CD4-positive, CD25-positive, alpha-beta regulatory T cell (primary cell): ENCODE measurements at regions not wholly inside any gene's neighbourhood (a gene's known extent, or its start where the extent isn't known, plus 50 kb on each side); places are given as distances from the start of the nearest gene placed in this dataset.

Experiments
- ATAC-seq, 2 donors: fragments of 150-1000 bp; cut with Tn5 transposase; one replicate each; pipeline ENCODE4 v1.10.0; 2021; ENCODE audit warnings: low read depth in 2 of 2, moderate number of reproducible peaks in 2 of 2, moderate library complexity in 1 of 2
- DNase-seq, 3 donors: peaks; one replicate each; pipeline versions ENCODE4 v3.0.0 to v3.0.0-alpha.2; 2012 to 2022; ENCODE audit warnings: mixed read lengths in 1 of 3
- H3K27ac ChIP-seq: one replicate; pipeline ENCODE4 v1.7.0; 2013; ENCODE audit warnings: mild to moderate bottlenecking, low read length; ENCODE audit not compliant: insufficient read depth, poor library complexity, severe bottlenecking
- H3K27me3 ChIP-seq: one replicate; pipeline ENCODE4 v1.7.0; 2013; ENCODE audit warnings: low read length; ENCODE audit not compliant: control insufficient read depth, insufficient read depth
- H3K36me3 ChIP-seq: one replicate; pipeline ENCODE4 v1.7.0; 2013; ENCODE audit warnings: mild to moderate bottlenecking, low read length, moderate library complexity; ENCODE audit not compliant: control insufficient read depth, insufficient read depth
- H3K4me1 ChIP-seq: 2 replicates; pipeline ENCODE4 v1.7.0; 2013; ENCODE audit warnings: mild to moderate bottlenecking, low read length; ENCODE audit not compliant: insufficient read depth, control insufficient read depth, poor library complexity, severe bottlenecking
- H3K4me3 ChIP-seq: one replicate; pipeline ENCODE4 v1.7.0; 2013; ENCODE audit warnings: low read depth, mild to moderate bottlenecking, low read length, moderate library complexity
- H3K9me3 ChIP-seq, 2 experiments: 1 replicate in 1 of 2; 2 replicates in 1 of 2; pipeline ENCODE4 v1.7.0; 2013; ENCODE audit warnings: low read length in 2 of 2, mild to moderate bottlenecking in 1 of 2, moderate library complexity in 1 of 2; ENCODE audit not compliant: control insufficient read depth in 2 of 2
- H3K27ac Mint-ChIP-seq, 3 donors: one replicate each; pipeline ENCODE4 v1.8.0; 2020 to 2022; ENCODE audit warnings: mild to moderate bottlenecking in 3 of 3, mixed read lengths in 3 of 3, moderate library complexity in 2 of 3
- H3K27me3 Mint-ChIP-seq: one replicate; pipeline ENCODE4 v1.8.0; 2022; ENCODE audit warnings: mild to moderate bottlenecking, mixed read lengths
- H3K36me3 Mint-ChIP-seq: one replicate; pipeline ENCODE4 v1.8.0; 2020; ENCODE audit warnings: mixed read lengths
- H3K4me1 Mint-ChIP-seq, 4 donors: one replicate each; pipeline ENCODE4 v1.8.0; 2020 to 2022; ENCODE audit warnings: mixed read lengths in 4 of 4, mild to moderate bottlenecking in 1 of 4
- H3K4me3 Mint-ChIP-seq, 4 donors: one replicate each; pipeline ENCODE4 v1.8.0; 2020 to 2022; ENCODE audit warnings: mild to moderate bottlenecking in 4 of 4, mixed read lengths in 4 of 4, moderate library complexity in 3 of 4
- H3K9me3 Mint-ChIP-seq, 7 donors: one replicate each; pipeline ENCODE4 v1.8.0; 2020 to 2022; ENCODE audit warnings: mixed read lengths in 7 of 7, mild to moderate bottlenecking in 3 of 7, moderate library complexity in 2 of 7

GRCh38 chr11:21930408-21930807, 262.5 kb upstream of the ANO5 start:
- Histone ChIP-seq H3K9me3 (no peaks in the 10 kb centered on the region), H3K4me3 (no peak overlapping the region), H3K36me3 (no peaks in the 10 kb centered on the region), H3K4me1 (no peaks in the 10 kb centered on the region), H3K27ac (no peak overlapping the region), H3K27me3 (no peaks in the 10 kb centered on the region)
- ATAC-seq: no peak
- H3K4me1 Mint-ChIP-seq: no peaks in the 10 kb centered on the region
- H3K27me3 Mint-ChIP-seq: no peaks in the 10 kb centered on the region
- H3K36me3 Mint-ChIP-seq: no peaks in the 10 kb centered on the region
- no peak for DNase-seq
- no peak overlapping the region for H3K4me3 Mint-ChIP-seq
- H3K27ac Mint-ChIP-seq: no peak overlapping the region
- peaks cover 0 to 10% (median 4%) of the 10 kb centered on the region in 7 donors for H3K9me3 Mint-ChIP-seq

- H3K4me1 Mint-ChIP-seq: no peaks in the 10 kb centered on the region
- peaks cover 0 to 10% (median 4%) of the 10 kb centered on the region in 7 donors for H3K9me3 Mint-ChIP-seq
- DNase-seq (no peak), ATAC-seq (no peak)
- no peaks in the 10 kb centered on the region for H3K4me1 ChIP-seq
- H3K27ac Mint-ChIP-seq: no peak overlapping the region
- H3K36me3 Mint-ChIP-seq: no peaks in the 10 kb centered on the region
- H3K4me3 Mint-ChIP-seq: no peak overlapping the region
- H3K27me3 ChIP-seq: no peaks in the 10 kb centered on the region
- no peaks in the 10 kb centered on the region for H3K36me3 ChIP-seq
- H3K27ac ChIP-seq: no peak overlapping the region
- H3K27me3 Mint-ChIP-seq: no peaks in the 10 kb centered on the region
- no peak overlapping the region for H3K4me3 ChIP-seq
- H3K9me3 ChIP-seq: no peaks in the 10 kb centered on the region
Observed at GRCh38 chr11:21931436-21932101, 261.3 kb upstream of the ANO5 start.

- Mint-ChIP-seq H3K9me3 (peaks cover 0 to 8% (median 4%) of the 10 kb centered on the region in 7 donors), H3K36me3 (no peaks in the 10 kb centered on the region), H3K4me3 (no peak overlapping the region), H3K4me1 (no peaks in the 10 kb centered on the region), H3K27me3 (no peaks in the 10 kb centered on the region), H3K27ac (no peak overlapping the region)
- no peak for DNase-seq
- no peak overlapping the region for H3K4me3 ChIP-seq
- no peaks in the 10 kb centered on the region for H3K36me3 ChIP-seq
- ATAC-seq: no peak
- no peak overlapping the region for H3K27ac ChIP-seq
- H3K9me3 ChIP-seq: no peaks in the 10 kb centered on the region
- H3K27me3 ChIP-seq: no peaks in the 10 kb centered on the region
- no peaks in the 10 kb centered on the region for H3K4me1 ChIP-seq
Observed at GRCh38 chr11:21933095-21933494, 259.8 kb upstream of the ANO5 start.

GRCh38 chr11:21944577-21944976, 248.3 kb upstream of the ANO5 start:
- peaks cover 0 to 26% (median 5%) of the 10 kb centered on the region in 7 donors for H3K9me3 Mint-ChIP-seq
- no peak for ATAC-seq
- H3K27me3 ChIP-seq: no peaks in the 10 kb centered on the region

GRCh38 chr11:21948876-21949275, 244.0 kb upstream of the ANO5 start:
- no peaks in the 10 kb centered on the region for H3K36me3 ChIP-seq
- H3K4me1 Mint-ChIP-seq: no peaks in the 10 kb centered on the region
- H3K4me3 ChIP-seq: no peak overlapping the region
- ATAC-seq (no peak), DNase-seq (no peak)
- H3K9me3 ChIP-seq: peaks cover 0 to 3% of the 10 kb centered on the region in 2 experiments
- no peak overlapping the region for H3K27ac ChIP-seq
- H3K27me3 Mint-ChIP-seq: no peaks in the 10 kb centered on the region
- H3K4me3 Mint-ChIP-seq: no peak overlapping the region
- H3K27me3 ChIP-seq: no peaks in the 10 kb centered on the region
- H3K9me3 Mint-ChIP-seq: peaks cover 0 to 16% (median 5%) of the 10 kb centered on the region in 7 donors
- H3K4me1 ChIP-seq: no peaks in the 10 kb centered on the region
- H3K27ac Mint-ChIP-seq: no peak overlapping the region
- H3K36me3 Mint-ChIP-seq: no peaks in the 10 kb centered on the region

More at GRCh38 chr11:21944577-21944976, 248.3 kb upstream of the ANO5 start:
- H3K27ac ChIP-seq: no peak overlapping the region
- H3K4me1 ChIP-seq: no peaks in the 10 kb centered on the region
- no peak overlapping the region for H3K4me3 ChIP-seq
- no peaks in the 10 kb centered on the region for H3K4me1 Mint-ChIP-seq
- no peak for DNase-seq
- no peak overlapping the region for H3K4me3 Mint-ChIP-seq
- H3K9me3 ChIP-seq: peaks cover 0 to 3% of the 10 kb centered on the region in 2 experiments
- H3K27ac Mint-ChIP-seq: no peak overlapping the region
- no peaks in the 10 kb centered on the region for H3K27me3 Mint-ChIP-seq
- H3K36me3 Mint-ChIP-seq: no peaks in the 10 kb centered on the region
- H3K36me3 ChIP-seq: no peaks in the 10 kb centered on the region

- DNase-seq (no peak), ATAC-seq (no peak)
- Mint-ChIP-seq H3K27ac (no peak overlapping the region), H3K4me3 (no peak overlapping the region), H3K4me1 (no peaks in the 10 kb centered on the region), H3K36me3 (no peaks in the 10 kb centered on the region), H3K9me3 (peaks cover under 1 to 24% (median 5%) of the 10 kb centered on the region in 7 donors), H3K27me3 (no peaks in the 10 kb centered on the region)
- no peaks in the 10 kb centered on the region for H3K27me3 ChIP-seq
- no peak overlapping the region for H3K27ac ChIP-seq
- no peaks in the 10 kb centered on the region for H3K4me1 ChIP-seq
- H3K4me3 ChIP-seq: no peak overlapping the region
- no peaks in the 10 kb centered on the region for H3K36me3 ChIP-seq
- no peaks in the 10 kb centered on the region for H3K9me3 ChIP-seq
Observed at GRCh38 chr11:21949763-21950413, 243.0 kb upstream of the ANO5 start.

- H3K36me3 Mint-ChIP-seq: no peaks in the 10 kb centered on the region
- H3K4me1 ChIP-seq: no peaks in the 10 kb centered on the region
- ATAC-seq: no peak
Observed at GRCh38 chr11:21963013-21963412, 229.9 kb upstream of the ANO5 start.

GRCh38 chr11:21965221-21965620, 227.7 kb upstream of the ANO5 start:
- Mint-ChIP-seq H3K9me3 (peaks cover 2 to 27% (median 5%) of the 10 kb centered on the region in 7 donors), H3K4me3 (no peak overlapping the region), H3K27ac (no peak overlapping the region), H3K4me1 (no peaks in the 10 kb centered on the region), H3K27me3 (no peaks in the 10 kb centered on the region), H3K36me3 (no peaks in the 10 kb centered on the region)
- no peaks in the 10 kb centered on the region for H3K4me1 ChIP-seq
- H3K36me3 ChIP-seq: no peaks in the 10 kb centered on the region
- no peaks in the 10 kb centered on the region for H3K27me3 ChIP-seq
- no peak overlapping the region for H3K4me3 ChIP-seq
- H3K27ac ChIP-seq: no peak overlapping the region
- ATAC-seq (no peak), DNase-seq (no peak)
- H3K9me3 ChIP-seq: no peaks in the 10 kb centered on the region

More at GRCh38 chr11:21963013-21963412, 229.9 kb upstream of the ANO5 start:
- Histone ChIP-seq H3K27ac (no peak overlapping the region), H3K9me3 (no peaks in the 10 kb centered on the region), H3K4me3 (no peak overlapping the region), H3K27me3 (no peaks in the 10 kb centered on the region), H3K36me3 (no peaks in the 10 kb centered on the region)
- Mint-ChIP-seq H3K4me3 (no peak overlapping the region), H3K27ac (no peak overlapping the region), H3K9me3 (peaks cover 0 to 25% (median 6%) of the 10 kb centered on the region in 7 donors), H3K27me3 (no peaks in the 10 kb centered on the region), H3K4me1 (no peaks in the 10 kb centered on the region)
- DNase-seq: no peak
